GM19438 (cell line): ENCODE measurements at regions not wholly inside any gene's neighbourhood (a gene's known extent, or its start where the extent isn't known, plus 50 kb on each side); places are given as distances from the start of the nearest gene placed in this dataset.
"Not testable (repeated sequence)": the region's sequence is repeated elsewhere in the genome, so short reads cannot be mapped to it uniquely, and the experiment has no call there.

Source experiments
- ATAC-seq: cut with Tn5 transposase; IDR thresholded peaks from one replicate; pipeline ENCODE4 v1.9.1; 2021; ENCODE audit warnings: low read depth; ENCODE audit not compliant: unreplicated experiment

- ATAC-seq = no peak
Observed at GRCh38 chr6:112839525-112839961, 492.4 kb downstream of the RFPL4B start.

DNA sequence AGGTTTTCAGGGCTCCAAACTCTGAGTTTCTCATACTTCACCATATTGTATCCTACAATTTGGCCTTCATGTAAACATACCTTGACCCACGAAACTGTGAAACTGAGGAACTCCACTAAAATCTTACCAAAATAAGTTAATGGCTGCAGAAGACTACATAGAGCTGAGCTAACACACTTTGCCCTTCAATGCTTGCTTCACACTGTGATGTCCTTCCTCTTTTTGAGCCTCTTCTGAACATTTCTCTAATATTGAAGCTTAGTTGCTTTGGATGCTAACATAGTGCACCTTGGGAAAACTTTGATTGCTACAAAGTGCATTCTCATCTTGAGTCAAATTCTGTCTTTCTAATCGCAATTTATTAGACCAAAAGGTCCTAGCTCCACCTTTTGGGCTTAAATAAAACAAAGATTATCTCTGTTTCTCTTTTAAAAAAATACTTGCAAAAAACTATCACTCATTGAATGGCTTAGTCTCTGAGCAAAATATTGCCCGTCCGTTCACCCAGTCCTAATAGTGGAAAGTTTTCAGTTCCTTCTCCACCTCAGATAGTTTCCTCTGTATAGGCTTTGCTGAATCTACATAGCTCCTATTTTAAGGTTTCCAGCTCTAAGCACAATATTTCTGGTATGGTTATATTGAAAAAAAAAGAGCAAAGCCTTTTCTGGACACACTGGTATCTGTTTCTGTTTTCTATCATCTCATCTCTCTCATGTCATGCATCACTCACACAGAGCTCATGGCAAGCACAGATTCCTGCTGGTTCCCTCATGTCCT is 494.6 kb downstream of the RFPL4B start:
- no peak for ATAC-seq

- no peak for ATAC-seq
Observed at GRCh38 chr6:112842330-112842685, 495.2 kb downstream of the RFPL4B start.

- ATAC-seq = no peak
Observed at GRCh38 chr6:112846681-112847080, 499.6 kb downstream of the RFPL4B start.

- no peak for ATAC-seq
Observed at GRCh38 chr6:112851146-112851545, 504.0 kb downstream of the RFPL4B start.

GRCh38 chr6:112853162-112853561 is 506.0 kb downstream of the RFPL4B start:
- ATAC-seq = no peak

- no peak for ATAC-seq
Observed at GRCh38 chr6:112863753-112864152, 516.6 kb downstream of the RFPL4B start.

- no peak for ATAC-seq
Observed at GRCh38 chr6:112865131-112865530, 518.0 kb downstream of the RFPL4B start.

GRCh38 chr6:112874881-112875280 is 527.8 kb downstream of the RFPL4B start:
- ATAC-seq = no peak

DNA sequence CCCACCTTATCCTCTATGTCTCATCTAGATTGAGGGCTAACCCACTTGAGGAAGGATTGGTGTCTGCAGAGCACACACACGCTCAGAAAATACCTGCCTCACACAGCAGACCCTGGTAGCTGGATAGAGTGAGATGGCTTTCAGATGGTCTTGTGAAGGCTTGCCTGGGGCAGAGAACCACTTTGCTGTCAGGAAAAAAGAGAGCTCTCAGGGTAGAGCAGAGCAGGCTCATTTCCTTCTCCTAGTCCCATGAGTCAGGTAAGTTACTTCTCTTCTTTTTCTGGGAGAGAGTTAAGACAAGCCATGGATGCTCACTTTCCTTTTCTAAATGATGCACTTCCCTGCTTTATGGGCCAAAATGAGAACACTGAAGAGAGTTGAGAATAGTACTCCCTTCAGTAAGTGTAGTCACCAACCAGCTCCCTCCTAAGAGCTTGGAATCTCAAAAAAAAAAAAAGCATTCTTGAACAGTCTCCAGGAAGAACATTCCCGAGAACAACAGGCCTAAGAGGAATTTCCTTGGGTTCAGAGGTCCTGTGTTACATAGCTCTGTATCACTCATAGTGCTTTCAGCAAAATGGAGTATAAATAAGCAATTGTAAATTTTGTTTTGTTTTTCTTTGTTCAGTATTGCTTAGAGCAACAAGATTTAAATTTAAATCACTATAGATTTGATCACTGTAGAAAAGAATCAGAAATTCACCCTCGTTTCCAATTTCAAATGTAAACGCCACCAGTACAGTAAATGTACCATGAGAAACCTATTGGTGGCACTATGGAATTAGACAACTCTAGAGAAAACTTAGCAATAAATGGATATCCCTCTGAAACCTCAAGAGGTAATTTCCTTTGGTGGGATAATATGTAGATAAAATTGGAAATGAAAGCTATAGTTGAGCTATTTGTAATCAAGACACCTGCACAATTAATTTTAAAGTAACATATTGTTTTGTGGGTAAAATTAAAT is 530.3 kb downstream of the RFPL4B start:
- no peak for ATAC-seq

DNA sequence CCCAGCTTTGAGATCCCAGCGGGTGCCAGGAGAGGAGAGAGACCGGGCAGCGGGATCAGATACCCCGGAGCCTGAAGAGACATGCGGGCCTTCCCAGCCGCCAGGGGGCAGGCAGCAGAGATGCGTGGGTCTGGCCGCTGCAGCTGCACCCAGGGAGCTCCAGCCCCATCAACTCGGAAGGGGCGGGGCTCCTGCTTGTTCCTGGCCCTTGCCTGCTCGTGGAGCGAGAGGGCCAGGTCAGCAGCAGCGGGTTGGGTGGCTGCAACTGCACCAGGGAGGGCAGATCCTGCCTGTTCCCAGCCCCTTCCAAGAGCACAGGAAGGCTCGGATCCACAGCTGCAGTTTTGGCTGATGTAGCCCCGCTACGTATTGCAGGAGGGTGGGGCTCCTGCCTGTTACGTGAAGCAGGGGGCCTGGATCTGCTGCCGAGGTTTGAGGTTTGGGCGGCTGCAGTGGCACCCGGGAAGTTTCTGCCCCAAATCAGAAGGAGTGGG is 532.8 kb downstream of the RFPL4B start:
- no peak for ATAC-seq

DNA sequence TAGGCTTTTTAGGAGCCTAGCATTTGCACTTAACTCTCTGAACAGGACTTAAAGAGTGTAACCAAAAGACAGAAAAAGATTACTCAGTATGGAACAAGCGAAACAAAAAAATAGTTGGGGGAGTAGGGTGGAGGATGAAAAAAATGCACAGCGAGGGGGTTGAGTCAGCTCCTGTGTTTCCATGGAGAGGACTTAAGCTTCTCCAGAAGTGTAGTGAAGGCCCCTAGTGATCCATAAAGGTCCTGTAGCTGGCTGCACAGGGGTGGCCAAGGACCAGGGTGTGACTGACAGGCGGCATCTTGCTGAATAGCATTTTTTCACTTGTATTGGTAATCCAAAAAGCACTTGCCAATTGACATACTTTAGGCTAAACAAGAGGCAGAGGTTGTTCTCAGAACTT is 533.9 kb downstream of the RFPL4B start:
- no peak for ATAC-seq

DNA sequence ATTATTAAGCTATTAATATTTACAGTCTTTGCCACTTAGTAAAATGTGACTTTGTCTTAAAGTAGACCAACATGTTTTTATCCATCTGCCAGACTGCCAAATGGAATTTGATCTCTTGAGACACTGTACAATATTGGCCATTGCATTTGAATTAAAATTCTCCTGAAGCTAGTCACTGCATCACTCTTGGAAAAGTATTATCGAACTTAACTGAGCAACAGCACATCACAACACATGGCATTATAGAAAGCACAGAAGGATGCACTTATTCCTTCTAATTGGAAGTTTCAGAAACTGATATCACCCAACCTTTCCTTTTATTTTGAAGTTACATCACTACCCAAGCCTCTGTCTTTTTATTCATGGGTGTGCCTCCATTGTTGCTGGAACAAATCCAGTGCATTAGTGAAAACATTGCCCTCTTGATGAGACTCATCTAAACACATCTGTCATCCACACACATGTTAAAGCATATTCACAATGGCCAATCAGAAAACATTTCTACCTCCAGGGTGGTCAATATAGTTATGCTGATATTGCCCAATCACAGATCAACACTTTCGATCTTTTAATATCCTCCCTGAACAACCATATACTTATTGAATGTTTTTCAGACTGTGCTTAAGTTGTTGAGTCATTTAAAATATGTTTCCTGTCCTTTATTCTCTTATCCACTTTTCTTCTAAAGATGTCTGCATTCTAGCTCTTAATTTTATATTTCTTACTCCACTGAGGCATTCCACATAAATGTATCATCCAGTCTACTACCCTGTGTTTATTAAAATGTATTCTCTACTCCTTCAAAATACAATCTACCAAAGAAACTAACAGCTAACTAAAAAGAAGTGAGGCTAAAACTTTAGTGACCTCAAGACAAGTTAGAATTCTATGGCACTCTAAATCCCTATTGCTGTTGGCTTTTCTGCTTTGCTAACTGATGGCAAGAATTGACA is 535.0 kb downstream of the RFPL4B start:
- ATAC-seq = no peak

- no peak for ATAC-seq
Observed at GRCh38 chr6:112883095-112883494, 536.0 kb downstream of the RFPL4B start.

GRCh38 chr6:112886415-112886814 is 539.3 kb downstream of the RFPL4B start:
- no peak for ATAC-seq

DNA sequence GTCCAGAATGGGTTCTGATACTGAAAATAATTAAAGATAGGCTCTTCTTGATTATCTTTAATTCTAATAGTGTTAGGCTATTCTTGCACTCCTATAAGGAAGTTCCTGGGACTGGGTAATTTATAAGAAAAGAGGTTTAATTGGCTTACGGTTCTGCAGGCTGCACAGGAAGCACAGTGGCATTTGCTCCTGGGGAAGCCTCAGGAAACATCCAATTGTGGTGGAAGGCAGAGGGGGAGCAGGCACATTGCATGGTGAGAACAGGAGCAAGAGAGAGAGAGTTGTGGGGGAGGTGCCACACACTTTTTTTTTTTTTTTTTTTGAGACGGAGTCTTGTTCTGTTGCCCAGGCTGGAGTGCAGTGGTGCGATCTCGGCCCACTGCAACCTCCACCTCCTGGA is 540.3 kb downstream of the RFPL4B start:
- not testable (repeated sequence) for ATAC-seq

DNA sequence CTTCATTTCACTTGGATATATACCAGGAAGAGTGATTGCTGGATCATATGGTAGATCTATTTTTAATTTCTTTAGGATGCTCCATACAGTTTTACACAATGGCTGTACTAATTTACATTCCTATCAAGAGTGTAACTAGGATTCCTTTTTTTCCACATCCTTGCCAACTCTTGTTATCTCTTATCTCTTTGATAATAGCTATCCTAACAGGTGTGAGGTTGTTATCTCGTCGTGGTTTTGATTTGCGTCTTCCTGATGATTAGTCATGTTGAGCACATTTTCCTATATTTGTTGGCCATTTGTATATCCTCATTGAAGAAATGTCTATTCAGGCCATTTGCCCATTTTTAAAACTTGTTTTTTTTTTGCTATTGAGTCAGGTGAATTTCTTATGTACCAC is 552.4 kb downstream of the RFPL4B start:
- no peak for ATAC-seq

GRCh38 chr6:112903361-112903760 is 556.2 kb downstream of the RFPL4B start:
- ATAC-seq = no peak

DNA sequence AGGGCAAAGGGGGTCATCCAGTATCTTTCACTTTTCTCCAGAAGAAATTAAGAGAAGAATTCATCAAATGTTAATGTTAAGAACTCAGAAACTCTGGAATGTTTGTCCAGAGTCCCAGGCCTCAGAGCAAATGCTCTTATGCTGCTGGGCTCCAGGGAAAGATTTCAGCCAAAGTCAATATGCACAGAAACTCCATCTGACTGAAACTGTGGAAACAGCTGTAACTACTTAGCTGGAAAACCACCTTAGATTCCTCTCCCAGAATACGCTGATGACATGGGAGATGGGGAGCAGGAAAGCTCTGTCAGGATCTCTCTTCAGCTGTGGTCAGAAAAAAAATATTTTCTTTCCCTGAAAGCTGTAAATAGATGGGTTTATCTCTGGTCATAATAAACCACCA is 559.6 kb downstream of the RFPL4B start:
- ATAC-seq = no peak

DNA sequence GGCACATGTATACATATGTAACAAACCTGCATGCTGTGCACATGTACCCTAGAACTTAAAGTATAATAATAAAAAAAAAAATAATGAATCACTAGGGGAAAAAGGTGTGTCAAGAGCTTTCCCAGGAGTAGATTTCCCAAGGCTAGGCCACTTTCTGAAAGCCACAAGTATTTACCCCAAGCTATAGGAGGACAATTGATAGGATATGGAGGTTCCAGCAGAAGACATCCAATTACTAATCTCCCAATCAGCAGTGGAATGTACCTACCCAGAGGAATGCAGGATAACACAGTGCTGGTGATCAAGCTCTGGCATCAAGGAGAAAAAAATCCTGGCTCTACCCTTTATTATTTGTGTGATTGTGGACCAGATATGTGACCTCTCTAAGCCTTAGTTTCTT is 562.7 kb downstream of the RFPL4B start:
- ATAC-seq = no peak
